Type B pancreatic cell (in vitro differentiated cells): ENCODE measurements at regions not wholly inside any gene's neighbourhood (a gene's known extent, or its start where the extent isn't known, plus 50 kb on each side); places are given as distances from the start of the nearest gene placed in this dataset.
A peak's percentile ranks its signal among the peaks of the same experiment; 100 is the strongest.

ENCODE experiments used
- DNase-seq: peaks from one replicate; pipeline ENCODE4 v3.0.0; 2021; ENCODE audit warnings: mixed read lengths; ENCODE audit not compliant: unreplicated experiment; ENCODE audit errors: extremely low spot score
- H3K27ac Mint-ChIP-seq: 2 replicates; pipeline ENCODE4 v1.8.0; 2021; ENCODE audit warnings: mild to moderate bottlenecking, mixed read lengths
- H3K27me3 Mint-ChIP-seq: 2 replicates; pipeline ENCODE4 v1.8.0; 2021; ENCODE audit warnings: mixed read lengths
- H3K36me3 Mint-ChIP-seq: 2 replicates; pipeline ENCODE4 v1.8.0; 2021; ENCODE audit warnings: mixed read lengths
- H3K4me1 Mint-ChIP-seq: one replicate; pipeline ENCODE4 v1.8.0; 2021; ENCODE audit warnings: mixed read lengths; ENCODE audit not compliant: unreplicated experiment
- H3K4me3 Mint-ChIP-seq: 2 replicates; pipeline ENCODE4 v1.8.0; 2021; ENCODE audit warnings: mild to moderate bottlenecking, mixed read lengths
- H3K9me3 Mint-ChIP-seq: 2 replicates; pipeline ENCODE4 v1.8.0; 2021; ENCODE audit warnings: mixed read lengths
- CTCF ChIP-seq: fragments of 200-600 bp; sonication (generic); conservative IDR thresholded peaks from 2 replicates; pipeline ENCODE4 v1.5.0; 2021; ENCODE audit warnings: antibody characterized with exemption, mild to moderate bottlenecking

- H3K9me3 Mint-ChIP-seq = peaks cover 4% of the 10 kb centered on the region
- no peak for DNase-seq
- peaks cover 9% of the 10 kb centered on the region for H3K4me1 Mint-ChIP-seq
- H3K36me3 Mint-ChIP-seq = no peaks in the 10 kb centered on the region
- H3K27ac Mint-ChIP-seq = no peak overlapping the region
- H3K27me3 Mint-ChIP-seq = peaks cover 36% of the 10 kb centered on the region
- H3K4me3 Mint-ChIP-seq = no peak overlapping the region
- TF ChIP-seq CTCF = no peak
Measured at GRCh38 chr17:72212041-72212440, 91.2 kb downstream of the SOX9 start.

- Mint-ChIP-seq H3K4me1 (peaks cover 19% of the 10 kb centered on the region), H3K36me3 (no peaks in the 10 kb centered on the region), H3K4me3 (no peak overlapping the region), H3K27ac (no peak overlapping the region), H3K9me3 (peaks cover 4% of the 10 kb centered on the region), H3K27me3 (peaks cover 48% of the 10 kb centered on the region)
- no peak for DNase-seq
- no peak for TF ChIP-seq CTCF
Measured at GRCh38 chr17:72215490-72215889, 94.7 kb downstream of the SOX9 start.

- DNase-seq = no peak
- Mint-ChIP-seq H3K4me3 (no peak overlapping the region), H3K36me3 (no peaks in the 10 kb centered on the region), H3K27ac (no peak overlapping the region), H3K4me1 (peaks cover 19% of the 10 kb centered on the region), H3K9me3 (peaks cover 4% of the 10 kb centered on the region), H3K27me3 (peaks cover 53% of the 10 kb centered on the region)
- no peak for TF ChIP-seq CTCF
Measured at GRCh38 chr17:72215928-72216327, 95.1 kb downstream of the SOX9 start.

GRCh38 chr17:72219137-72219823 is 98.5 kb downstream of the SOX9 start:
- peak overlapping the region; percentile 83 for H3K4me3 Mint-ChIP-seq
- H3K27ac Mint-ChIP-seq = no peak overlapping the region
- H3K4me1 Mint-ChIP-seq = peaks cover 10% of the 10 kb centered on the region
- H3K9me3 Mint-ChIP-seq = no peaks in the 10 kb centered on the region
- no peaks in the 10 kb centered on the region for H3K36me3 Mint-ChIP-seq
- DNase-seq = no peak
- no peak for TF ChIP-seq CTCF
- H3K27me3 Mint-ChIP-seq = peaks cover 64% of the 10 kb centered on the region

GRCh38 chr17:72219824-72220493 is 99.1 kb downstream of the SOX9 start:
- peak overlapping the region; percentile 83 for H3K4me3 Mint-ChIP-seq
- peaks cover 64% of the 10 kb centered on the region for H3K27me3 Mint-ChIP-seq
- H3K4me1 Mint-ChIP-seq = peaks cover 10% of the 10 kb centered on the region
- no peaks in the 10 kb centered on the region for H3K36me3 Mint-ChIP-seq
- no peak overlapping the region for H3K27ac Mint-ChIP-seq
- H3K9me3 Mint-ChIP-seq = no peaks in the 10 kb centered on the region
- no peak for TF ChIP-seq CTCF
- DNase-seq = no peak
